ENCODE measurements at regions not wholly inside any gene's neighbourhood (a gene's known extent, or its start where the extent isn't known, plus 50 kb on each side); places are given as distances from the start of the nearest gene placed in this dataset.

GRCh38 chr6:94727710-94728109 lies 849.6 kb upstream of the MANEA start:
- H4K20me1 ChIP-seq (ENCODE audit: insufficient read depth, low read length): no peaks in the 10 kb centered on the region
- ATAC-seq: no peak
- H3K9ac ChIP-seq (ENCODE audit: insufficient read depth, low read depth, low read length): no peak overlapping the region
- intact Hi-C loops (cut with micrococcal nuclease; ENCODE audit: unreplicated experiment): no loop called here
- no peak for TF ChIP-seq TBX2 (CRISPR knock-in tag; IDR thresholded peaks at IDR 0.05; ENCODE audit: borderline replicate concordance)
- TF ChIP-seq KDM6A (CRISPR knock-in tag; IDR thresholded peaks at IDR 0.05; ENCODE audit: low read depth): no peak
- TF ChIP-seq, protein P1, sequence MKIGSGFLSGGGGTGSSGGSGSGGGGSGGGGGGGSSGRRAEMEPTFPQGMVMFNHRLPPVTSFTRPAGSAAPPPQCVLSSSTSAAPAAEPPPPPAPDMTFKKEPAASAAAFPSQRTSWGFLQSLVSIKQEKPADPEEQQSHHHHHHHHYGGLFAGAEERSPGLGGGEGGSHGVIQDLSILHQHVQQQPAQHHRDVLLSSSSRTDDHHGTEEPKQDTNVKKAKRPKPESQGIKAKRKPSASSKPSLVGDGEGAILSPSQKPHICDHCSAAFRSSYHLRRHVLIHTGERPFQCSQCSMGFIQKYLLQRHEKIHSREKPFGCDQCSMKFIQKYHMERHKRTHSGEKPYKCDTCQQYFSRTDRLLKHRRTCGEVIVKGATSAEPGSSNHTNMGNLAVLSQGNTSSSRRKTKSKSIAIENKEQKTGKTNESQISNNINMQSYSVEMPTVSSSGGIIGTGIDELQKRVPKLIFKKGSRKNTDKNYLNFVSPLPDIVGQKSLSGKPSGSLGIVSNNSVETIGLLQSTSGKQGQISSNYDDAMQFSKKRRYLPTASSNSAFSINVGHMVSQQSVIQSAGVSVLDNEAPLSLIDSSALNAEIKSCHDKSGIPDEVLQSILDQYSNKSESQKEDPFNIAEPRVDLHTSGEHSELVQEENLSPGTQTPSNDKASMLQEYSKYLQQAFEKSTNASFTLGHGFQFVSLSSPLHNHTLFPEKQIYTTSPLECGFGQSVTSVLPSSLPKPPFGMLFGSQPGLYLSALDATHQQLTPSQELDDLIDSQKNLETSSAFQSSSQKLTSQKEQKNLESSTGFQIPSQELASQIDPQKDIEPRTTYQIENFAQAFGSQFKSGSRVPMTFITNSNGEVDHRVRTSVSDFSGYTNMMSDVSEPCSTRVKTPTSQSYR (CRISPR knock-in tag; IDR thresholded peaks at IDR 0.05; ENCODE audit: borderline replicate concordance): no peak
- no peak for TF ChIP-seq MYC (CRISPR knock-in tag; IDR thresholded peaks at IDR 0.05; ENCODE audit: borderline replicate concordance)
- TF ChIP-seq RARA (CRISPR knock-in tag; IDR thresholded peaks at IDR 0.05): no peak
- TF ChIP-seq ZNF768 (CRISPR knock-in tag; IDR thresholded peaks at IDR 0.05): no peak
- TF ChIP-seq LCORL (IDR thresholded peaks at IDR 0.05): no peak
- TF ChIP-seq LCORL (CRISPR knock-in tag; IDR thresholded peaks at IDR 0.05): no peak
- TF ChIP-seq MED13 (CRISPR knock-in tag; IDR thresholded peaks at IDR 0.05): no peak
- TF ChIP-seq SKI (IDR thresholded peaks at IDR 0.05; ENCODE audit: partially characterized antibody): no peak
- no peak for TF ChIP-seq TAF1 (CRISPR knock-in tag; IDR thresholded peaks at IDR 0.05)
- TF ChIP-seq SRSF1 (optimal IDR thresholded peaks at IDR 0.05; ENCODE audit: low read depth, low read length): no peak
- no peak for TF ChIP-seq MEF2D (CRISPR knock-in tag; IDR thresholded peaks at IDR 0.05)
- no peak for TF ChIP-seq SAP130 (CRISPR knock-in tag; IDR thresholded peaks at IDR 0.05; ENCODE audit: low read depth)
- no peak for TF ChIP-seq ZNF382 (CRISPR knock-in tag; IDR thresholded peaks at IDR 0.05; ENCODE audit: borderline replicate concordance)
- TF ChIP-seq ZFP36L1 (CRISPR knock-in tag; IDR thresholded peaks at IDR 0.05): no peak
- no peak for TF ChIP-seq MXI1 (IDR thresholded peaks at IDR 0.05; ENCODE audit: borderline replicate concordance, low read depth, low read length)
- no peak for TF ChIP-seq ZNF614 (CRISPR knock-in tag; IDR thresholded peaks at IDR 0.05; ENCODE audit: borderline replicate concordance)
- no peak for TF ChIP-seq ZBED4 (CRISPR knock-in tag; IDR thresholded peaks at IDR 0.05; ENCODE audit: borderline replicate concordance)
- no peak for TF ChIP-seq AGO1 (IDR thresholded peaks at IDR 0.05; ENCODE audit: low read depth, low read length, poor library complexity, severe bottlenecking)
- TF ChIP-seq MEIS2 (CRISPR knock-in tag; IDR thresholded peaks at IDR 0.05): no peak
- no peak overlapping the region for H3K27ac ChIP-seq (ENCODE audit: extremely low read length, insufficient read depth, low read length)
- no peaks in the 10 kb centered on the region for H3K36me3 ChIP-seq (replicated peaks in 1 of 2; ENCODE audit: control insufficient read depth in 1 of 2, insufficient read depth in 2 of 2, low read length in 2 of 2)
- no peak overlapping the region for H2AFZ ChIP-seq (ENCODE audit: low read length)
- H3K4me3 ChIP-seq (replicated peaks in 1 of 3; ENCODE audit: insufficient read depth in 1 of 3, low read depth in 2 of 3, low read length in 3 of 3): no peak overlapping the region
- no peaks in the 10 kb centered on the region for H3K79me2 ChIP-seq (ENCODE audit: insufficient read depth, low read length)
- no peak overlapping the region for H3K4me2 ChIP-seq (ENCODE audit: low read depth, low read length)
- BruUV-seq (replicated peaks): no TSS peak
- DNase-seq (ENCODE audit: low spot score): no peak
- no peak for FAIRE-seq
- POLR2A ChIA-PET: no interaction called here
- CTCF ChIA-PET (ENCODE audit: low intra/inter-chr PET ratio, low total read pairs): no interaction called here
- no peaks in the 10 kb centered on the region for H3K4me1 ChIP-seq (ENCODE audit: insufficient read depth, low read length)
- no peaks in the 10 kb centered on the region; a peak in 1 of 5 replicates for H3K27me3 ChIP-seq (ENCODE audit: control insufficient read depth in 1 of 2, insufficient read depth in 2 of 2, low read length in 2 of 2)
- peaks cover 27% of the 10 kb centered on the region for H3K9me3 ChIP-seq (ENCODE audit: low read length)
- in situ Hi-C loops (cut with HindIII; ENCODE audit: extremely low pct_ligation_motif_present, low pct_unique_long_range_greater_than_20kb): no loop called here

Data from HepG2 (cell line).